Chondrocyte (in vitro differentiated cells): ENCODE measurements at regions not wholly inside any gene's neighbourhood (a gene's known extent, or its start where the extent isn't known, plus 50 kb on each side); places are given as distances from the start of the nearest gene placed in this dataset.
"Not testable (repeated sequence)": the region's sequence is repeated elsewhere in the genome, so short reads cannot be mapped to it uniquely, and the experiment has no call there.

ENCODE experiments used
- DNase-seq: peaks from one replicate; pipeline ENCODE4 v3.0.0; 2021; ENCODE audit warnings: mixed read lengths, low spot score
- H3K27ac Mint-ChIP-seq: one replicate; pipeline ENCODE4 v1.8.0; 2021; ENCODE audit warnings: mild to moderate bottlenecking, moderate library complexity, mixed read lengths; ENCODE audit not compliant: unreplicated experiment
- H3K27me3 Mint-ChIP-seq: 2 replicates; pipeline ENCODE4 v1.8.0; 2021; ENCODE audit warnings: low read depth, mixed read lengths
- H3K36me3 Mint-ChIP-seq: 2 replicates; pipeline ENCODE4 v1.8.0; 2021; ENCODE audit warnings: low read depth, mixed read lengths
- H3K4me1 Mint-ChIP-seq: 2 replicates; pipeline ENCODE4 v1.8.0; 2021; ENCODE audit warnings: low read depth, mild to moderate bottlenecking, mixed read lengths
- H3K4me3 Mint-ChIP-seq: one replicate; pipeline ENCODE4 v1.8.0; 2021; ENCODE audit warnings: mild to moderate bottlenecking, moderate library complexity, mixed read lengths; ENCODE audit not compliant: unreplicated experiment
- H3K9me3 Mint-ChIP-seq: 2 replicates; pipeline ENCODE4 v1.8.0; 2021; ENCODE audit warnings: low read depth, mixed read lengths
- CTCF ChIP-seq: fragments of 200-600 bp; sonication (generic); IDR thresholded peaks from 2 replicates; pipeline ENCODE4 v1.5.0; 2021; ENCODE audit warnings: antibody characterized with exemption, mild to moderate bottlenecking, moderate library complexity

GRCh38 chr14:101259748-101260147 is 301.5 kb upstream of the DIO3 start:
- DNase-seq: no peak
- Mint-ChIP-seq H3K9me3 (peaks cover 7% of the 10 kb centered on the region), H3K4me1 (no peaks in the 10 kb centered on the region), H3K27me3 (peaks cover 48% of the 10 kb centered on the region), H3K4me3 (no peak overlapping the region), H3K27ac (no peak overlapping the region), H3K36me3 (no peaks in the 10 kb centered on the region)
- TF ChIP-seq CTCF: no peak

DNA sequence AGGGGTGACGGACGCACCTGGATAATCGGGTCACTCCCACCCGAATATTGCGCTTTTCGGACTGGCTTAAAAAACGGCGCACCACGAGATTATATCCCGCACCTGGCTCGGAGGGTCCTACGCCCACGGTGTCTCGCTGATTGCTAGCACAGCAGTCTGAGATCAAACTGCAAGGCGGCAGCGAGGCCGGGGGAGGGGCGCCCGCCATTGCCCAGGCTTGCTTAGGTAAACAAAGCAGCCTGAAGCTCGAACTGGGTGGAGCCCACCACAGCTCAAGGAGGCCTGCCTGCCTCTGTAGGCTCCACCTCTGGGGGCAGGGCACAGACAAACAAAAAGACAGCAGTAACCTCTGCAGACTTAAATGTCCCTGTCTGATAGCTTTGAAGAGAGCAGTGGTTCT is 294.9 kb upstream of the DIO3 start:
- H3K4me3 Mint-ChIP-seq, H3K27me3 Mint-ChIP-seq, H3K36me3 Mint-ChIP-seq, H3K4me1 Mint-ChIP-seq, H3K27ac Mint-ChIP-seq, DNase-seq: not testable (repeated sequence)
- H3K9me3 Mint-ChIP-seq: peaks cover 12% of the 10 kb centered on the region

GRCh38 chr14:101273091-101273490 is 288.2 kb upstream of the DIO3 start:
- peaks cover 2% of the 10 kb centered on the region for H3K9me3 Mint-ChIP-seq

DNA sequence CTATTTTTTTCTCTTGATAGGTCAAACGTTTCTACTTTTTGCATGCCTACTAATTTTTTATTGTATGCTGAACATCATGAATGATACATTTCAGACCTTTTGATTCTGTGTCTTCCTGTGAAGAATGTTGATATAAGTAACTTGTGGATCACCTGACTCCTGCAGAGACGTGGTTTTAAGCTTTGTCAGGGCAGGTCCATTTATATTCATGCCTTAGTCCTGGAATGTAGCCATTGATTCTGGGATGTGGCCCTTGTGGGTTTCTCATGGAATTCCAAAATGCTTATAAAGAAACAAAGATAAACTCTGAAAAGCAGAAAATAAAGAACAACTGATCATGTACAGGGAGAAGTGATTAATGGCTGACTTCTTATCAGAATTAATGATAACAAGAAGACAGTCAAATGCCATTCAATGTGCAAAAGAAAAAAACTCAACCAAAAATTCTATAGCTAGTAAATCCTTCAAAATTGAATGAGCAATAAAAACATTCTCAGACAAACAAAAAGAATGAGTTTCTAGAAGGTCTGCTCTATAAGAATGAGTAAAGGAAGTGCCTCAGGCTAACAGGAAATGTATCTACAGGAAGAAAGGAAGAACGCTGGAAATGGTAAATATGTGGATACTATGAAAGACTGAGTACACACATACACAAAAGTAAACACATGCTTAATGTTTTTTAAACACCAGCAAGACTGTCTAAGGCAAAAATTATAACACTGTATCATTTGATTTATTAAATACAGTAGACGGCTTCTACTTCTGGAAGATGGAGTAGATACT is 284.8 kb upstream of the DIO3 start:
- no peaks in the 10 kb centered on the region for H3K4me1 Mint-ChIP-seq
- peaks cover 22% of the 10 kb centered on the region for H3K27me3 Mint-ChIP-seq
- H3K36me3 Mint-ChIP-seq: no peaks in the 10 kb centered on the region
- H3K9me3 Mint-ChIP-seq: no peaks in the 10 kb centered on the region
- no peak overlapping the region for H3K27ac Mint-ChIP-seq
- no peak overlapping the region for H3K4me3 Mint-ChIP-seq
- no peak for DNase-seq
- TF ChIP-seq CTCF: no peak

More at GRCh38 chr14:101273091-101273490, 288.2 kb upstream of the DIO3 start:
- DNase-seq: no peak
- Mint-ChIP-seq H3K27me3 (peaks cover 17% of the 10 kb centered on the region), H3K4me1 (no peaks in the 10 kb centered on the region), H3K4me3 (no peak overlapping the region), H3K36me3 (no peaks in the 10 kb centered on the region), H3K27ac (no peak overlapping the region)
- TF ChIP-seq CTCF: no peak

DNA sequence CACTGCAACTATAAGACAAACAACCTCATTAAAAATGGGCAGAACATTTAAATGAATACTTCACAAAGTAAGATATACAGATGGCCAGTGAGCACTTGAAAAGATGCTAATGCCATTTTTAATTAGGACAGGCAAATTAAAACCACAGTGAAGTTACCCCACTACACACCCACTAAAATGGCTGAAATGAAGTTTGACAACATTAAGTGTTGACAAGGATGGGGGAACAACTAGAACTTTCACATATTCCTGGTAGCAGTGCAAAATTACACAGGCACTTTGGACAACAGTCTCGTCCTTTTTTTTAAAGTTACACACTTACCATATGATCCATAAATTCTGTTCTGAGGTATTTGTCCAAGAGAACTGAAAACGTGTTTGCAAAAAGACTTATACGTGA is 278.9 kb upstream of the DIO3 start:
- no peak for DNase-seq
- H3K4me3 Mint-ChIP-seq: no peak overlapping the region
- H3K27me3 Mint-ChIP-seq: peaks cover 44% of the 10 kb centered on the region
- no peaks in the 10 kb centered on the region for H3K4me1 Mint-ChIP-seq
- no peak for TF ChIP-seq CTCF
- no peaks in the 10 kb centered on the region for H3K9me3 Mint-ChIP-seq
- no peaks in the 10 kb centered on the region for H3K36me3 Mint-ChIP-seq
- no peak overlapping the region for H3K27ac Mint-ChIP-seq

DNA sequence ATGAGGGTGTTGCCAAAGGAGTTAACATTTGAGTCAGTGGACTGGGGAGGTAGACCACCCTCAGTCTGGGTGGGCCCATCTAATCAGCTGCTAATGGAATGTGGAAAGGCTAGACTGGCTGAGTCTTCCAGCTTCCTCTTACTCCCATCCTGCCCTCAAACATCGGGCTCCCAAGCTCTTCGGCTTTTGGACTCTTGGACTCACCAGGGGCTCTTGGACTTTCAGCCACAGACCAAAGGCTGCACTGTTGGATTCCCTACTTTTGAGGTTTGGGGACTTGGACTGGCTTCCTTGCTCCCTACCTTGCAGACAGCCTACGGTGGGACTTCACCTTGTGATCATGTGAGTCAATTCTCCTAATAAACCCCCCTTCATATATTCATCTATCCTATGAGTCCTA is 276.6 kb upstream of the DIO3 start:
- Mint-ChIP-seq H3K27me3 (peaks cover 61% of the 10 kb centered on the region), H3K36me3 (no peaks in the 10 kb centered on the region), H3K9me3 (no peaks in the 10 kb centered on the region), H3K4me1 (no peaks in the 10 kb centered on the region), H3K27ac (no peak overlapping the region), H3K4me3 (no peak overlapping the region)
- DNase-seq: no peak
- TF ChIP-seq CTCF: no peak
